ENCODE measurements at regions not wholly inside any gene's neighbourhood (a gene's known extent, or its start where the extent isn't known, plus 50 kb on each side); places are given as distances from the start of the nearest gene placed in this dataset.

- 0% methylated on average over 3 of the region's 3 CpGs for WGBS (ENCODE audit: insufficient coverage, low coverage, missing lambda C conversion rate)
- no peak overlapping the region for H3K9ac ChIP-seq (ENCODE audit: insufficient read depth in 1 of 2, low read depth in 2 of 2, low read length in 2 of 2)
- no peaks in the 10 kb centered on the region for H3K79me2 ChIP-seq (ENCODE audit: control insufficient read depth, insufficient read depth, low read length)
- no TSS peak for BruUV-seq (replicated peaks)
- intact Hi-C loops (cut with micrococcal nuclease), result loop anchor here (2.0 kb wide), 1 partner anchor 1110 kb away; no protein-coding TSS in a partner anchor
- no peak overlapping the region for H3K27ac ChIP-seq (ENCODE audit: extremely low read depth, low read depth, low read length)
- H3K9me3 ChIP-seq (replicated peaks; ENCODE audit: control insufficient read depth, insufficient read depth, low read depth, low read length), result no peaks in the 10 kb centered on the region
- peak; percentile 68 for ATAC-seq
- no peaks in the 10 kb centered on the region for H4K20me1 ChIP-seq (replicated peaks; ENCODE audit: control insufficient read depth, insufficient read depth, low read length)
- no peaks in the 10 kb centered on the region for H3K27me3 ChIP-seq (ENCODE audit: control insufficient read depth in 2 of 2, insufficient read depth in 2 of 2, low read length in 2 of 2)
- peaks cover 0 to 3% of the 10 kb centered on the region in 2 experiments; a peak in 2 of 5 replicates for H3K4me1 ChIP-seq (replicated peaks in 1 of 2; ENCODE audit: control insufficient read depth in 2 of 2, insufficient read depth in 2 of 2, low read length in 2 of 2)
- POLR2A ChIA-PET, result no interaction called here
- DNase-seq (ENCODE audit: extremely low read depth in 1 of 4, low spot score in 3 of 4), result peak; percentile 33 to 64 (median 42)
- TF ChIP-seq NR3C1 (CRISPR knock-in tag; IDR thresholded peaks at IDR 0.05) (no peak), TEAD2 (tag; IDR thresholded peaks at IDR 0.05) (no peak), CGGBP1 (CRISPR knock-in tag; IDR thresholded peaks at IDR 0.05) (no peak), ZC3H11A (IDR thresholded peaks at IDR 0.05; ENCODE audit: low read depth, low read length) (no peak), RAD21 (CRISPR knock-in tag; conservative IDR thresholded peaks at IDR 0.05 in 1 of 2, IDR thresholded peaks at IDR 0.05 in 1 of 2) (peak; percentile 55 to 62), VEZF1 (CRISPR knock-in tag; IDR thresholded peaks at IDR 0.05) (no peak), CTCF (IDR thresholded peaks at IDR 0.05 in 2 of 3, conservative IDR thresholded peaks at IDR 0.05 in 1 of 3; ENCODE audit: insufficient read depth in 2 of 3, low read depth in 1 of 3, low read length in 3 of 3) (peak; percentile 45 to 71 (median 56); a peak in 5 of 6 replicates), TEAD4 (IDR thresholded peaks at IDR 0.05; ENCODE audit: low read length) (peak; percentile 34; the same call in 1 of the 2 replicates), TEAD4 (CRISPR knock-in tag; IDR thresholded peaks at IDR 0.05; ENCODE audit: borderline replicate concordance) (no peak), PCBP1 (IDR thresholded peaks at IDR 0.05; ENCODE audit: low read depth, low read length, poor library complexity, severe bottlenecking) (no peak)
- H2AFZ ChIP-seq (ENCODE audit: low read depth, low read length), result no peak overlapping the region
- in situ Hi-C loops (cut with MboI), result no loop called here
- H3K36me3 ChIP-seq (ENCODE audit: control insufficient read depth, insufficient read depth, low read length), result no peaks in the 10 kb centered on the region
- CTCF ChIA-PET (ENCODE audit: low intra/inter-chr PET ratio), result no interaction called here
- FAIRE-seq, result peak; percentile 11
- no peaks in the 10 kb centered on the region for H3K9me1 ChIP-seq (ENCODE audit: control insufficient read depth, insufficient read depth, low read length)
- H3K4me3 ChIP-seq, result no peak overlapping the region
- H3K4me2 ChIP-seq (ENCODE audit: insufficient read depth, low read length), result no peak overlapping the region
These were observed 570.1 kb downstream of the PLCL1 start for GRCh38 chr2:198374375-198375082.
